SU-DHL-6 (cell line): ENCODE measurements at regions not wholly inside any gene's neighbourhood (a gene's known extent, or its start where the extent isn't known, plus 50 kb on each side); places are given as distances from the start of the nearest gene placed in this dataset.
"Not testable (repeated sequence)": the region's sequence is repeated elsewhere in the genome, so short reads cannot be mapped to it uniquely, and the experiment has no call there.

Experiments used
- H2AFZ ChIP-seq: fragments of 200-600 bp; sonication (generic); 2 replicates; pipeline ENCODE4 v1.6.1; 2014; ENCODE audit warnings: low read depth, mild to moderate bottlenecking, moderate library complexity, mixed read lengths, antibody characterized with exemption, low read length; ENCODE audit not compliant: severe bottlenecking
- H3F3A ChIP-seq: fragments of 200-600 bp; shearing (Covaris generic); 2 replicates; pipeline ENCODE4 v1.6.0; 2016; ENCODE audit warnings: antibody characterized with exemption, mild to moderate bottlenecking; ENCODE audit not compliant: insufficient read depth
- H3K27ac ChIP-seq: fragments of 200-600 bp; sonication (generic); 2 replicates; pipeline ENCODE4 v1.5.1; 2016; ENCODE audit warnings: low read depth, mild to moderate bottlenecking, low read length, moderate library complexity, mixed read lengths
- H3K27me3 ChIP-seq: fragments of 200-600 bp; sonication (generic), shearing (Covaris generic); 2 replicates; pipeline ENCODE4 v1.6.0; 2014; ENCODE audit warnings: mild to moderate bottlenecking, low read length
- H3K36me3 ChIP-seq: fragments of 200-600 bp; sonication (generic); 2 replicates; pipeline ENCODE4 v1.6.1; 2014; ENCODE audit warnings: mild to moderate bottlenecking, low read length, mixed read lengths
- H3K4me2 ChIP-seq: fragments of 300-600, 200-600 bp; shearing (Covaris generic), sonication (generic); 2 replicates; pipeline ENCODE4 v1.6.0; 2014; ENCODE audit warnings: low read length, low read depth, mild to moderate bottlenecking; ENCODE audit not compliant: poor library complexity, severe bottlenecking
- H3K4me3 ChIP-seq: fragments of 200-600 bp; sonication (generic); 2 replicates; pipeline ENCODE4 v1.5.1; 2014; ENCODE audit warnings: antibody characterized with exemption, low read length, mild to moderate bottlenecking, mixed read lengths; ENCODE audit not compliant: insufficient read depth, poor library complexity, severe bottlenecking
- H3K79me2 ChIP-seq: fragments of 200-600 bp; sonication (generic); 2 replicates; pipeline ENCODE4 v1.6.1; 2014; ENCODE audit warnings: mild to moderate bottlenecking, low read length, moderate library complexity; ENCODE audit not compliant: insufficient read depth
- H3K9ac ChIP-seq: fragments of 200-600 bp; sonication (generic); 2 replicates; pipeline ENCODE4 v1.7.0; 2014; ENCODE audit warnings: mild to moderate bottlenecking, low read length
- H3K9me2 ChIP-seq: fragments of 200-600 bp; sonication (generic); replicated peaks from 2 replicates; pipeline ENCODE4 v1.6.1; 2014; ENCODE audit warnings: low read length; ENCODE audit not compliant: insufficient read depth
- H3K9me3 ChIP-seq: fragments of 200-600 bp; sonication (generic); 2 replicates; pipeline ENCODE4 v1.6.1; 2014; ENCODE audit warnings: low read length, mixed read lengths; ENCODE audit not compliant: insufficient read depth
- H4K20me1 ChIP-seq: fragments of 200-600 bp; sonication (generic); 2 replicates; pipeline ENCODE4 v1.6.1; 2014; ENCODE audit warnings: low read depth, mild to moderate bottlenecking, antibody characterized with exemption, low read length, moderate library complexity, mixed read lengths
- CTCF ChIP-seq: fragments of 200-600 bp; sonication (generic); IDR thresholded peaks from one replicate; pipeline ENCODE4 v1.5.1; 2017; ENCODE audit warnings: antibody characterized with exemption, mild to moderate bottlenecking, low read length, moderate library complexity; ENCODE audit not compliant: insufficient read depth, poor library complexity, severe bottlenecking
- EZH2phosphoT487 ChIP-seq: fragments of 200-600 bp; sonication (generic), shearing (Covaris generic); conservative IDR thresholded peaks from 2 replicates; pipeline ENCODE4 v1.6.1; 2018; ENCODE audit warnings: mild to moderate bottlenecking, antibody characterized with exemption, low read length, moderate library complexity, mixed read lengths

- H3K9ac ChIP-seq: no peak overlapping the region
- no peaks in the 10 kb centered on the region for H3K79me2 ChIP-seq
- no peaks in the 10 kb centered on the region for H3K9me3 ChIP-seq
- no peak overlapping the region for H3K27ac ChIP-seq
- H3K4me2 ChIP-seq: no peak overlapping the region
- H2AFZ ChIP-seq: peak overlapping the region; percentile 3
- H3F3A ChIP-seq: no peaks in the 10 kb centered on the region
- TF ChIP-seq EZH2phosphoT487 (no peak), CTCF (no peak)
- no peaks in the 10 kb centered on the region for H3K9me2 ChIP-seq
- no peaks in the 10 kb centered on the region for H3K36me3 ChIP-seq
- H4K20me1 ChIP-seq: no peaks in the 10 kb centered on the region
- no peaks in the 10 kb centered on the region for H3K27me3 ChIP-seq
- no peak overlapping the region for H3K4me3 ChIP-seq
These were observed 1151.8 kb upstream of the ALCAM start for GRCh38 chr3:104214937-104215336.

- H3K4me2 ChIP-seq, H3F3A ChIP-seq, H3K36me3 ChIP-seq, H3K9ac ChIP-seq, H3K27me3 ChIP-seq, H3K79me2 ChIP-seq, H2AFZ ChIP-seq, H3K9me2 ChIP-seq, H3K27ac ChIP-seq, H3K4me3 ChIP-seq, H4K20me1 ChIP-seq, H3K9me3 ChIP-seq: not testable (repeated sequence)
These were observed 1147.7 kb upstream of the ALCAM start for GRCh38 chr3:104219046-104219445.

- Histone ChIP-seq H2AFZ (no peak overlapping the region), H3F3A (no peaks in the 10 kb centered on the region), H3K79me2 (no peaks in the 10 kb centered on the region), H3K9me2 (no peaks in the 10 kb centered on the region), H3K4me3 (no peak overlapping the region), H3K4me2 (no peak overlapping the region), H3K27ac (no peak overlapping the region), H3K9ac (no peak overlapping the region), H3K36me3 (no peaks in the 10 kb centered on the region), H3K9me3 (no peaks in the 10 kb centered on the region), H3K27me3 (no peaks in the 10 kb centered on the region), H4K20me1 (no peaks in the 10 kb centered on the region)
- no peak for TF ChIP-seq EZH2phosphoT487
- TF ChIP-seq CTCF: no peak
These were observed 1132.1 kb upstream of the ALCAM start for GRCh38 chr3:104234442-104235194.

GRCh38 chr3:104244680-104245220 is 1122.0 kb upstream of the ALCAM start:
- H2AFZ ChIP-seq: peak overlapping the region; percentile 65
- H3K9me3 ChIP-seq: no peaks in the 10 kb centered on the region
- H3K27ac ChIP-seq: no peak overlapping the region
- H3K9me2 ChIP-seq: no peaks in the 10 kb centered on the region
- no peaks in the 10 kb centered on the region for H3F3A ChIP-seq
- TF ChIP-seq CTCF (no peak), EZH2phosphoT487 (no peak)
- no peak overlapping the region for H3K4me2 ChIP-seq
- H3K9ac ChIP-seq: no peak overlapping the region
- no peaks in the 10 kb centered on the region for H3K27me3 ChIP-seq
- H3K79me2 ChIP-seq: no peaks in the 10 kb centered on the region
- no peaks in the 10 kb centered on the region for H4K20me1 ChIP-seq
- no peak overlapping the region for H3K4me3 ChIP-seq
- H3K36me3 ChIP-seq: no peaks in the 10 kb centered on the region
